ENCODE measurements at regions not wholly inside any gene's neighbourhood (a gene's known extent, or its start where the extent isn't known, plus 50 kb on each side); places are given as distances from the start of the nearest gene placed in this dataset.

DNA sequence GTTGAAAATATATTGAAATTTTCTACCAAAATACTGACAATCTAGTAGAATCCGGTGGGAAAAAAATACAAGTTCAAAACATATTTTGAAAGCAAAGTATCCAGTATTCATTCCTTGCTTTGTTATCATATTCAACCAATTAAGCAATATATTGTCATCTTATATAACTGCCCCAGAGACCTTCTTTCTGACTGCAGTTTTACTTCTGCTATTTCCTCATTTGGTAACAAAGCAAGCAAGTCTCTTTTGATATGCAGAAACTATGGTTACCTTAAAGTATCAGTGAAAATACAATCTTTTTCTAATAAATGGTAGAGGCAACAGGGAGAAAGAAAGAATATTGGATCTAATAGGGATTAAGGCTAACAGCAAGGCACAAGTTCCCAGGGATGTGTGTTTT lies 663.7 kb upstream of the MEF2C start:
- intact Hi-C loops (cut with DNase I; ENCODE audit: low total_unique reads): no loop called here
- no peak overlapping the region for H3K4me3 ChIP-seq
- no peak for TF ChIP-seq POLR2AphosphoS5 (IDR thresholded peaks at IDR 0.05)
- TF ChIP-seq, protein P1, sequence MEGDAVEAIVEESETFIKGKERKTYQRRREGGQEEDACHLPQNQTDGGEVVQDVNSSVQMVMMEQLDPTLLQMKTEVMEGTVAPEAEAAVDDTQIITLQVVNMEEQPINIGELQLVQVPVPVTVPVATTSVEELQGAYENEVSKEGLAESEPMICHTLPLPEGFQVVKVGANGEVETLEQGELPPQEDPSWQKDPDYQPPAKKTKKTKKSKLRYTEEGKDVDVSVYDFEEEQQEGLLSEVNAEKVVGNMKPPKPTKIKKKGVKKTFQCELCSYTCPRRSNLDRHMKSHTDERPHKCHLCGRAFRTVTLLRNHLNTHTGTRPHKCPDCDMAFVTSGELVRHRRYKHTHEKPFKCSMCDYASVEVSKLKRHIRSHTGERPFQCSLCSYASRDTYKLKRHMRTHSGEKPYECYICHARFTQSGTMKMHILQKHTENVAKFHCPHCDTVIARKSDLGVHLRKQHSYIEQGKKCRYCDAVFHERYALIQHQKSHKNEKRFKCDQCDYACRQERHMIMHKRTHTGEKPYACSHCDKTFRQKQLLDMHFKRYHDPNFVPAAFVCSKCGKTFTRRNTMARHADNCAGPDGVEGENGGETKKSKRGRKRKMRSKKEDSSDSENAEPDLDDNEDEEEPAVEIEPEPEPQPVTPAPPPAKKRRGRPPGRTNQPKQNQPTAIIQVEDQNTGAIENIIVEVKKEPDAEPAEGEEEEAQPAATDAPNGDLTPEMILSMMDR (IDR thresholded peaks at IDR 0.05 in 8 of 11, conservative IDR thresholded peaks at IDR 0.05 in 3 of 11): no peak
- no peak for TF ChIP-seq POLR2A (IDR thresholded peaks at IDR 0.05)
- H3K27me3 ChIP-seq (replicated peaks in 1 of 7): no peaks in the 10 kb centered on the region
- peaks cover 0 to 6% (median 0%) of the 10 kb centered on the region in 6 donors for H3K4me1 ChIP-seq
- no peaks in the 10 kb centered on the region for H3K36me3 ChIP-seq
- no peak overlapping the region for H3K27ac ChIP-seq
- DNase-seq: no peak
- no peaks in the 10 kb centered on the region for H3K9me3 ChIP-seq
- 77 to 93% (median 88%) methylated on average over 1 of the region's 1 CpG for WGBS, 5 donors

DNA sequence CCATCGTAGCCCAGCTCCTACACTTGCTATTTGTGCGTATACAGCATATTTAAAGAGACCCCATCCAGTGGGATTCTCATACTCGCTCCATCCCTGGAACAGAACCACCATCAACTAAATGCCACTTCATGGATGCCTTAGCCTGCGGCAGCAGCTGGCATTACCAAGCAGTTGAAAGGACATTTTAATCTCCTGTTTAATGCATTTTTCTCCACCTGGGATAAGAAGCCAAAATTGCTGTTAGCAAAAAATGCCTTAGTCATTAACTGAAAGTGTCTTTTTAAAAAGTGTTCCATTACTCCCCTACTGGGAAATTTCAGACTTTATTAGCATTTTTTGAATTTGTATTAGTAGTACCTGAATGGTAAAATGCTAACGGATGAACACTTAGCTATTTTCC lies 662.6 kb upstream of the MEF2C start:
- WGBS, 5 donors: 89 to 97% (median 90%) methylated on average over 5 of the region's 5 CpGs
- no peaks in the 10 kb centered on the region for H3K36me3 ChIP-seq
- TF ChIP-seq, protein P1 (IDR thresholded peaks at IDR 0.05 in 8 of 11, conservative IDR thresholded peaks at IDR 0.05 in 3 of 11): no peak
- TF ChIP-seq POLR2AphosphoS5 (IDR thresholded peaks at IDR 0.05): no peak
- no peak for TF ChIP-seq POLR2A (IDR thresholded peaks at IDR 0.05)
- H3K27ac ChIP-seq: no peak overlapping the region
- H3K9me3 ChIP-seq: no peaks in the 10 kb centered on the region
- no peak for DNase-seq
- H3K4me1 ChIP-seq: peaks cover 0 to 6% (median 0%) of the 10 kb centered on the region in 6 donors
- H3K27me3 ChIP-seq (replicated peaks in 1 of 7): no peaks in the 10 kb centered on the region
- no peak overlapping the region for H3K4me3 ChIP-seq
- intact Hi-C loops (cut with DNase I; ENCODE audit: low total_unique reads): no loop called here

DNA sequence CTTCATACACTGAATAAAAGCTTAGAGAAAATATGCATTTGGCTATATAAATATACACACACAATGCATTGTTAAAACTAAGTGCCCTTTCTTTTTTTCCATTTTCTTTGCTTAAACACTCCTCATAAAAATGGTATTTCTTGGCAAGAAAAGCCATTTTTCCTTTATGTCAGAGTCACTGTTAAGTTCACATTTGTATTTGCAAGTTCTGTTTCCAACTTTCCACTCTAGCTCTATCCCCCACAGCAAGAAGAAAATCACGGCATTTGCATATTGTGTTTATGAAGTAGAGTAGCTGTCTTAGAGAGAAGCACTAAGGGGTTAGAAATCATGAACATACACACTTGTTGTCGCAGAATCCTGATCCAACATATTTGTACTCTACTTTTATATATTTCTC lies 662.1 kb upstream of the MEF2C start:
- Histone ChIP-seq H3K4me1 (peaks cover 0 to 6% (median 0%) of the 10 kb centered on the region in 6 donors), H3K36me3 (no peaks in the 10 kb centered on the region), H3K9me3 (no peaks in the 10 kb centered on the region), H3K4me3 (no peak overlapping the region), H3K27me3 (replicated peaks in 1 of 7) (no peaks in the 10 kb centered on the region), H3K27ac (no peak overlapping the region)
- DNase-seq: no peak
- intact Hi-C loops (cut with DNase I; ENCODE audit: low total_unique reads): no loop called here
- TF ChIP-seq POLR2A (IDR thresholded peaks at IDR 0.05): no peak
- TF ChIP-seq, protein P1 (IDR thresholded peaks at IDR 0.05 in 8 of 11, conservative IDR thresholded peaks at IDR 0.05 in 3 of 11): no peak
- no peak for TF ChIP-seq POLR2AphosphoS5 (IDR thresholded peaks at IDR 0.05)
- 83 to 92% (median 86%) methylated on average over 2 of the region's 2 CpGs for WGBS, 5 donors

DNA sequence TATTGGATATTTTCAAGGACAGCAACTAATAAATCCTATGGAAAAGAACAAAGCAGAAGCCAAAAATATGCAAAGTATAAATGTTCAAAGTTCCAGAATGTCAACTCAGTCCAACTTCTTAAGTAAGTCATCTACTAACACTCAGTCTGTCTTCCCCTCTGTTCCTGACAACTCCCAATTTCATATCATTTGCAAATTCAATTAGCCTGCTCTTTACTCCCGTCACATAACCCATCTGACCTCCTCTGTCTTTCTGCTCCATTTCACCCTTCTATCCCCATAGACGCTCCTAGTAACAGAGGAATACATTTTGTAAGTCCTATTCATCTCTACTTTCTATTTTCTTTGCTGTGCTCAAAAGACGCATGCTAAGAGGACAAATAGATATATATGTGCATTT lies 659.8 kb upstream of the MEF2C start:
- no peak for DNase-seq
- H3K4me1 ChIP-seq: peaks cover 0 to 6% (median 0%) of the 10 kb centered on the region in 6 donors
- intact Hi-C loops (cut with DNase I; ENCODE audit: low total_unique reads): no loop called here
- no peak overlapping the region for H3K27ac ChIP-seq
- no peaks in the 10 kb centered on the region for H3K27me3 ChIP-seq (replicated peaks in 1 of 7)
- no peak overlapping the region for H3K4me3 ChIP-seq
- WGBS, 5 donors: 82 to 95% (median 87%) methylated on average over 3 of the region's 3 CpGs
- TF ChIP-seq POLR2A (IDR thresholded peaks at IDR 0.05) (no peak), POLR2AphosphoS5 (IDR thresholded peaks at IDR 0.05) (no peak)
- TF ChIP-seq, protein P1 (IDR thresholded peaks at IDR 0.05 in 8 of 11, conservative IDR thresholded peaks at IDR 0.05 in 3 of 11): no peak
- no peaks in the 10 kb centered on the region for H3K9me3 ChIP-seq
- no peaks in the 10 kb centered on the region for H3K36me3 ChIP-seq

Measured in spleen (tissue), 11 donors.